Medulla oblongata (tissue), 1 donor: ENCODE measurements at regions not wholly inside any gene's neighbourhood (a gene's known extent, or its start where the extent isn't known, plus 50 kb on each side); places are given as distances from the start of the nearest gene placed in this dataset.
A peak's percentile ranks its signal among the peaks of the same experiment; 100 is the strongest.

Experiments
- DNase-seq: peaks from one replicate; pipeline ENCODE4 v3.0.0-alpha.2; 2015; ENCODE audit errors: extremely low spot score

- no peak for DNase-seq
Observed at GRCh38 chr4:65126200-65126599, 544.1 kb downstream of the EPHA5 start.

GRCh38 chr4:65120287-65120686 lies 550.0 kb downstream of the EPHA5 start:
- DNase-seq = no peak

DNA sequence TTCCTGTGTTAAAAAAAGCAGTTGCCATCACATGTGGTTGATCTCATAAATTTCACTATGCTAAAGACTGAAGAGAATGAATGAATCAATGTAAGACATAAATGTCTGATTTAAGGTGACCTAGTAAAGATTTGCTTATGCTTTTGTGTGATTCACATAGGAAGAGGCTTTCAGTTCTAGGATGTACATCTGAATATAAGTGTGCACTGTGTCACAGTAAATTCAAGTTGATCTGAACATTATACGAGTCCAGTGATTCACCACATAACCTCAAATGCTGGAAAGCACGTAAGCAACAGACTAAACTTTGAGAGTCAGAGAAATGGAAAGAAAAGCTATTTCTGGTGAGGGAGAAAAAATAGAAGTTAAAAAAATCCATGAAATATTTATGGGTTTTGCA lies 567.9 kb downstream of the EPHA5 start:
- DNase-seq = no peak

- DNase-seq = no peak
Observed at GRCh38 chr4:65096630-65097029, 573.7 kb downstream of the EPHA5 start.

- DNase-seq = no peak
Observed at GRCh38 chr4:65089666-65090065, 580.6 kb downstream of the EPHA5 start.

DNA sequence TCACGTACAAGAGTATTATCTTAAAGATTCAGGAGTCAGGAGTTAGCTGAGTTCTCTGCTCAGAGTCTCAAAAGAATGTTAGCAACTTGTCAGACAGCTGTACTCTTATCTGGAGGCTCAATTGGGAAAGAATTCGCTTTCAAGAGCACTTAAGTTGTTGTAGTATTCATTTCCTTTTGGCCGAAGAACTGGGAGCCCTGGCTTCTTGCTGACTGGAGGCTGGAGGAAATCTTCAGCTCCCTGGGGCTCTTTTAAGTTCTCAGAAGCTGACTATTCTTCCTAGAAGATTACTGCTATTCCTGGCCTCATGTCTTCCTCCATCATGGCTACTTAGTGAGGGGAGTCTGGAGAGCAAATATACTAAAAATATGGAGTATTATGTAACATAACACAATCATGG lies 587.2 kb downstream of the EPHA5 start:
- no peak for DNase-seq

GRCh38 chr4:65071564-65071963 lies 598.7 kb downstream of the EPHA5 start:
- DNase-seq = no peak

GRCh38 chr4:65069177-65069576 lies 601.1 kb downstream of the EPHA5 start:
- no peak for DNase-seq

DNA sequence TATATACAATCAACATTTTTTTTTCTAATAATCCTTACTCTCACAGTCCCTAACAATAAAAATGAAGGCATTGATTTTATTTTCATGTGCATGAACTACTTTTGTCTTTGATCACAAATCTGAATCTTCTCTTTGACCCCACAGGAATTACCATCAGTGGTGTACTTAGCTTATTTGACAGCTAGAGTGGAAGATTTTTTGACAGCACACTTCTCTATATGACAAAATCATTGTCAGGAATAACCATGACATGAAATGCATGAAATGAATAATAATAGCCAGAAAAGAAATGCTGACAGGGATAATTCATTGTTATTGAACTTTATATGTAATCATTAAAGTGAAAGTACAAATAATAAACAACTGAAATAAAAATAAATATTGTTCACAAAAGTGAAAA lies 604.2 kb downstream of the EPHA5 start:
- no peak for DNase-seq

GRCh38 chr4:65063601-65064000 lies 606.7 kb downstream of the EPHA5 start:
- DNase-seq = no peak

DNA sequence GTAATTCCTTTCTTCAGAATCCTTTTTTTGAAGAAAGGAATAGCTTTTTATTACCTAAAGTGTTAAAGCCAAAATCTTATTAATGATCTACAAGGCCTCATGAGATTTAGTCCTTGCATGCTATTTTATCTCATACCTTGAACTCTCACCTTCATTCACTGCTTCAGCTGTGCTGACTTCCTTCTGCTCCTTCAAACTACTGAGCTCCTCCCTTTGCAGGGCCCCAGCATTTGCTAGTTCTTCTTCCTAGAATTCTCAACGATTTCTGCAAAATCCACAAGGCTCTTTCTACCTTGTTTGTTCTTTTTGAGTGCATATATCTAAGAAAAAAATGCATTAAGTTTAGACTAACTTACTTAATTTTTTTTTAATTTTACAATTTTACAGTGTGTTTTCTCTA lies 619.5 kb downstream of the EPHA5 start:
- DNase-seq = no peak

- no peak for DNase-seq
Observed at GRCh38 chr4:65046192-65047133, 623.8 kb downstream of the EPHA5 start.

- no peak for DNase-seq
Observed at GRCh38 chr4:65033899-65034298, 624.6 kb upstream of the TECRL start.

GRCh38 chr4:65028592-65028991 lies 619.3 kb upstream of the TECRL start:
- no peak for DNase-seq

GRCh38 chr4:65023883-65024670 lies 614.8 kb upstream of the TECRL start:
- peak; percentile 78 for DNase-seq

DNA sequence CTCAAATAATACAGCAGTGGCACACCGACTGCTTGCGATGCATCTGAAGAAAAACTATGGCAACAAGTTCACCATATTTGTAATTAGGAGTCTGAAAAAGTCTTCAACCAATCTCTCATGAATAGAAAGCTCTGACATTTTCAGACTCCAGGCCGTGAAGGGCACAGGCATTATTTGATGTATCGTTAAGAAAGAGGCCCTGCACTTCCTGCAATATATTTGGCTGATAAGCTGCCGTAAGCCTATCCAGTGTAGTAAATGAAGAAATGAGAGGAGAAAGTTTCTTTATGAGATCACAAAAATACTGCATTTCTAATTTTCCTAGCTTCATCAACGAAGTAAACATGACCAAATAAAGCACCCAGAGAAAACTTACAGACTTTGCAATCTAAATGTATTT lies 613.8 kb upstream of the TECRL start:
- no peak for DNase-seq

GRCh38 chr4:65021737-65022136 lies 612.5 kb upstream of the TECRL start:
- no peak for DNase-seq

- DNase-seq = no peak
Observed at GRCh38 chr4:65021149-65021548, 611.9 kb upstream of the TECRL start.

GRCh38 chr4:65019775-65020174 lies 610.5 kb upstream of the TECRL start:
- no peak for DNase-seq

GRCh38 chr4:65018313-65018712 lies 609.1 kb upstream of the TECRL start:
- no peak for DNase-seq

DNA sequence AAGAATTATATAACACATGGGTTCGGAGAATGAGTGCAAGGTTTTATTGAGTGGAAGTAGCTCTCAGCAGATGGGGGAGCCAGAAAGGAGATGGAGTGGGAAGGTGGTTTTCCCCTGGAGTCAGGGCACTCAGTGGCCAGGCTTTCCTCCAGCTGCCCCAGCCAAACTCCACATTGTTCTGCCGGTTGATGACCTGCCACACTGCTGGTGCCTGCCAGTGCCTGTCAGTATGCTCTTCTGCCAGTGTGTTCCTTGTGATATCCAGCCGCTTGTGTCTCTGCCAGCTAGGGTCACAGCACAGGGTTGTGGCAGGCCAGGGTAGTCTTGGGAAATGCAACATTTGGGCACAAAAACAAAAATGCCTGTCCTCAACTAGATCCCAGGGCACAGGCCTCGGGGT lies 604.8 kb upstream of the TECRL start:
- no peak for DNase-seq

DNA sequence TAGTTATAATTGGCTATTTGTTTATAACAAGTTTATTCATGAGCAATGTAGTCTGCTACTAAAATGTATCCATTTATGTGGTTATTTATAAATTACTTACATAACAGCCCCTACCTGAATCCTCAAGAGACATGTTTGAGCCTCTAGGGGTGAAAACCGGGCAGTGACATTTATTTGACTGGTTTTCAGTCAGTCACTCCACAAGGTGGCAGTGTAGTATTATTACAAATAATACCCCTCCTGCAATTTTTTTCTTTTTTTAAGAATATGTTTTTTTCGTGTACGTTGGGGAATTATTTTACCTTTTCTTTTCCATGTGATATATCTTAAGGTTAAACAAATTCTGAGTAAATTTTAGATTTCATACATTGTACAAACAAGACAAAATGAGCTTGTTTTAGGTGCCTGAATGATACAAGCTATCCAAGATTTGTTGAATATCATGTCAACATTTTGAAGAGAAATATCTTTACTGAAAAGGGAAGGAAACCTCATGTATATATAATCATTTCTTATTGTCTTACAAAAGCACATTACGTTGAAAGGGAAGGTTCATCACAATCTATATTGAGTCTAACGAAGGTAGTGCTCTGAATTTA lies 598.7 kb upstream of the TECRL start:
- DNase-seq = peak; percentile 53

GRCh38 chr4:64975177-64975576 lies 565.9 kb upstream of the TECRL start:
- no peak for DNase-seq
